ENCODE measurements at regions not wholly inside any gene's neighbourhood (a gene's known extent, or its start where the extent isn't known, plus 50 kb on each side); places are given as distances from the start of the nearest gene placed in this dataset.

DNA sequence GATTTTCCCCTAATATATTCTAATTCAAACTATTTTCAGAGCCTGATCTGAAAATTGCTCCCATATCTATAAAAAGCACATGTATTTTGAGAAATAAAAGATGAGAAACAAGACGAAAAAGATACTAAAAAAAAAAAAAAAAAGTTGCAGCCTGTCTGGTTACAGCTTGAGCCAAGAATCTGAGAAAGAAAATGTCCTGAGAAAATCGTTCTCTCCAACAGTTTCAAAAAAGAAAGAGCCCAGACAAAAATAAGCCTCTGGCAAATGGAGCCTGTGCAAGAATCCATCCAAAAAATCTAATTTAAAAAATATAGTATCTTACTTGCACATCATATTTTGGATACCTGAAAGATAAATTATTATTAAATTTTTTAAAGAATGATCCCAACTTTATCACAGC is 163.0 kb upstream of the TBL1X start:
- ATAC-seq (no peak), DNase-seq (no peak)
- Histone ChIP-seq H3K9me3 (no peaks in the 10 kb centered on the region), H3K27ac (no peak overlapping the region), H3K4me1 (no peaks in the 10 kb centered on the region), H3K4me3 (no peak overlapping the region), H3K27me3 (ENCODE audit: low read depth) (no peaks in the 10 kb centered on the region), H3K36me3 (no peaks in the 10 kb centered on the region)
- TF ChIP-seq, protein P1, sequence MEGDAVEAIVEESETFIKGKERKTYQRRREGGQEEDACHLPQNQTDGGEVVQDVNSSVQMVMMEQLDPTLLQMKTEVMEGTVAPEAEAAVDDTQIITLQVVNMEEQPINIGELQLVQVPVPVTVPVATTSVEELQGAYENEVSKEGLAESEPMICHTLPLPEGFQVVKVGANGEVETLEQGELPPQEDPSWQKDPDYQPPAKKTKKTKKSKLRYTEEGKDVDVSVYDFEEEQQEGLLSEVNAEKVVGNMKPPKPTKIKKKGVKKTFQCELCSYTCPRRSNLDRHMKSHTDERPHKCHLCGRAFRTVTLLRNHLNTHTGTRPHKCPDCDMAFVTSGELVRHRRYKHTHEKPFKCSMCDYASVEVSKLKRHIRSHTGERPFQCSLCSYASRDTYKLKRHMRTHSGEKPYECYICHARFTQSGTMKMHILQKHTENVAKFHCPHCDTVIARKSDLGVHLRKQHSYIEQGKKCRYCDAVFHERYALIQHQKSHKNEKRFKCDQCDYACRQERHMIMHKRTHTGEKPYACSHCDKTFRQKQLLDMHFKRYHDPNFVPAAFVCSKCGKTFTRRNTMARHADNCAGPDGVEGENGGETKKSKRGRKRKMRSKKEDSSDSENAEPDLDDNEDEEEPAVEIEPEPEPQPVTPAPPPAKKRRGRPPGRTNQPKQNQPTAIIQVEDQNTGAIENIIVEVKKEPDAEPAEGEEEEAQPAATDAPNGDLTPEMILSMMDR (IDR thresholded peaks at IDR 0.05): no peak
- intact Hi-C loops (cut with DNase I): no loop called here

GRCh38 chrX:9302381-9302780 is 162.5 kb upstream of the TBL1X start:
- intact Hi-C loops (cut with DNase I): no loop called here
- DNase-seq: no peak
- H3K36me3 ChIP-seq: no peaks in the 10 kb centered on the region
- no peak overlapping the region for H3K27ac ChIP-seq
- no peaks in the 10 kb centered on the region for H3K27me3 ChIP-seq (ENCODE audit: low read depth)
- TF ChIP-seq, protein P1 (IDR thresholded peaks at IDR 0.05): no peak
- ATAC-seq: no peak
- H3K9me3 ChIP-seq: no peaks in the 10 kb centered on the region
- no peak overlapping the region for H3K4me3 ChIP-seq
- H3K4me1 ChIP-seq: no peaks in the 10 kb centered on the region

GRCh38 chrX:9308426-9308825 is 156.4 kb upstream of the TBL1X start:
- Histone ChIP-seq H3K4me3 (no peak overlapping the region), H3K4me1 (no peaks in the 10 kb centered on the region), H3K27ac (no peak overlapping the region), H3K27me3 (ENCODE audit: low read depth) (no peaks in the 10 kb centered on the region), H3K9me3 (no peaks in the 10 kb centered on the region), H3K36me3 (no peaks in the 10 kb centered on the region)
- no peak for ATAC-seq
- intact Hi-C loops (cut with DNase I): no loop called here
- no peak for DNase-seq
- TF ChIP-seq, protein P1 (IDR thresholded peaks at IDR 0.05): no peak

DNA sequence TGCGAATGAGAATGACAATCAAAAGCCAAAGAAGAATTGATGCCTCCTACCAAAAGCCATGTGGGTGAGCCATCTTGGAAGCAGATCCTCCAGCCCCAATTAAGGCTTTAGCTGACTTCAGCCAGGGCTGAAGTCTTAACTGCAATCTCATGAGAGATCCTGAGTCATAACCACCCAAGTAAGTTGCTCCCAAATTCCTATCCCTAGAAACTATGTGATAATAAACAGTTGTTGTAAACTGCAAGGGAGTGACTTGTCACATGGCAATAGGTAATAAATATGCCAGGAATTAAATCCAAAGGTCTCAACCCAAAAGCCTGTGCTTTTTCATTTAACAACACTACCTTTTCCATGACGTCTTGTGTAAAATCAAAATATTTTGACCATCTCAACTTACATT is 154.2 kb upstream of the TBL1X start:
- Histone ChIP-seq H3K36me3 (no peaks in the 10 kb centered on the region), H3K4me3 (no peak overlapping the region), H3K27me3 (ENCODE audit: low read depth) (no peaks in the 10 kb centered on the region), H3K27ac (no peak overlapping the region), H3K9me3 (no peaks in the 10 kb centered on the region), H3K4me1 (no peaks in the 10 kb centered on the region)
- DNase-seq: no peak
- no peak for ATAC-seq
- intact Hi-C loops (cut with DNase I): no loop called here
- TF ChIP-seq, protein P1 (IDR thresholded peaks at IDR 0.05): no peak

DNA sequence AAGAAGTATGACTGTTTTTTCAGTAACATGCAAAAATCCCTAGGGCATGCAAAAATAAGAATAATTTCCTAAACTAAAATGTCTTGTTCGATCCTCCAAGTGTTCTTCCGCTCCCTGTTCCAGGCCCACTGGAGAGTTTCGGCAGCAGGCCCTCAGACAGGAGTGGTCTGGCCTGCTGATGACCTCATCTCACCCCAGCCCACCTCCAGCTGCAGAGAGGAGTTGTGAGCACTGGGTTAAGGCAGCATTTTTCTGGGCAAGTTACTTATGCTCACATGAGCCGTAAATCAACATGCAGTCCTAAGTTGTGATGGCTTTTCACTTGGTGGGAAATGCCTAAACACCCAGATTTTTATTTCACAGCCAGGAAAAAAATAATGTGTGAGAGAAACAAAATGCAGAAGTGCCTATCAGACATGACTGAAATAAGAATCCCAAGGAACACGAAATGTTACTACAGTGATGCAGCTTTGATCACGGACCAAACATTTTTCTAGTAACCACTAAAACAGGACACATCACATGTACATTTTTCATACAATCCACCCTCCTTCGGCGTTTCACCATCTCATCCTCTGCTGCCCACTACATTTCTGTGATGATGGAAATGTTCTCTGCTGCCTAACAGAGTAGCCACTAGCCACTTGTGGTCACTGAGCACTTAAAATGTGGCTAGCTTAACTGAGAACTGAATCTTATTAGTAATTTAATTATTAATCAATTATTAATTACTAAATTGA is 153.3 kb upstream of the TBL1X start:
- TF ChIP-seq, protein P1 (IDR thresholded peaks at IDR 0.05): no peak
- DNase-seq: no peak
- Histone ChIP-seq H3K9me3 (no peaks in the 10 kb centered on the region), H3K36me3 (no peaks in the 10 kb centered on the region), H3K27ac (no peak overlapping the region), H3K4me1 (no peaks in the 10 kb centered on the region), H3K4me3 (no peak overlapping the region), H3K27me3 (ENCODE audit: low read depth) (no peaks in the 10 kb centered on the region)
- ATAC-seq: no peak
- intact Hi-C loops (cut with DNase I): no loop called here

Measured in lower lobe of right lung (tissue), 2 donors.